IMR-90 (cell line): ENCODE measurements at regions not wholly inside any gene's neighbourhood (a gene's known extent, or its start where the extent isn't known, plus 50 kb on each side); places are given as distances from the start of the nearest gene placed in this dataset.

Experiments used
- ATAC-seq: fragments of 200-7000 bp; cut with Tn5 transposase; 2 replicates; pipeline ENCODE4 v1.9.1; 2020; ENCODE audit warnings: low read depth, mild to moderate bottlenecking, moderate library complexity
- BruUV-seq: library from RNA; stranded (reverse); fragments of 400-500 nt; replicated peaks from 2 replicates; lab custom pipeline; 2021; lab: Mats Ljungman, UMichigan
- CTCF ChIA-PET: fragments of 300-600 bp; formaldehyde crosslinking; extraction: SDS; loops from one replicate; lab custom pipeline; 2021; ENCODE audit warnings: antibody characterized with exemption; lab: Yijun Ruan, JAX
- POLR2A ChIA-PET: fragments of 300-600 bp; sonication (Branson Sonifier 250); formaldehyde crosslinking; loops from one replicate; lab custom pipeline; 2022; ENCODE audit warnings: antibody characterized with exemption; ENCODE audit not compliant: unreplicated experiment; lab: Charles Lee
- DNase-seq: peaks from one replicate; pipeline ENCODE4 v3.0.0; 2013
- H2AFZ ChIP-seq: replicated peaks from 2 replicates; pipeline ENCODE3; 2013; ENCODE audit warnings: low read length, mild to moderate bottlenecking; ENCODE audit not compliant: poor library complexity
- H2AK5ac ChIP-seq: 2 replicates; pipeline ENCODE4 v1.6.1; 2013; ENCODE audit warnings: low read depth, low read length, inconsistent platforms
- H2AK9ac ChIP-seq: replicated peaks from 2 replicates; pipeline ENCODE3; 2013; ENCODE audit warnings: mild to moderate bottlenecking, low read depth, low read length, moderate library complexity; ENCODE audit not compliant: poor library complexity
- H2BK120ac ChIP-seq: 2 replicates; pipeline ENCODE4 v1.6.1; 2013; ENCODE audit warnings: low read depth, low read length, inconsistent platforms
- H2BK15ac ChIP-seq: 3 replicates; pipeline ENCODE4 v1.6.1; 2013; ENCODE audit warnings: low read depth, low read length, inconsistent platforms
- H2BK20ac ChIP-seq: 2 replicates; pipeline ENCODE4 v1.6.1; 2013; ENCODE audit warnings: low read depth, mild to moderate bottlenecking, inconsistent platforms, low read length, moderate library complexity
- H2BK5ac ChIP-seq: 2 replicates; pipeline ENCODE4 v1.6.1; 2013; ENCODE audit warnings: mild to moderate bottlenecking, low read depth, low read length, inconsistent platforms; ENCODE audit not compliant: poor library complexity, severe bottlenecking
- H3K14ac ChIP-seq: replicated peaks from 2 replicates; pipeline ENCODE4 v1.6.1; 2013; ENCODE audit warnings: low read depth, low read length, inconsistent platforms
- H3K18ac ChIP-seq: 2 replicates; pipeline ENCODE4 v1.6.1; 2013; ENCODE audit warnings: low read depth, low read length, control low read depth
- H3K23ac ChIP-seq: 2 replicates; pipeline ENCODE4 v1.6.1; 2013; ENCODE audit warnings: low read depth, low read length, inconsistent platforms
- H3K27ac ChIP-seq: 2 replicates; pipeline ENCODE4 v1.5.1; 2013; ENCODE audit warnings: mild to moderate bottlenecking, control low read depth, low read length; ENCODE audit not compliant: insufficient read depth
- H3K27me3 ChIP-seq: 2 replicates; pipeline ENCODE4 v1.6.1; 2013; ENCODE audit warnings: low read length; ENCODE audit not compliant: control insufficient read depth, insufficient read depth
- H3K36me3 ChIP-seq: 2 replicates; pipeline ENCODE4 v1.6.1; 2013; ENCODE audit warnings: low read length, mixed read lengths; ENCODE audit not compliant: control insufficient read depth, insufficient read depth
- H3K4ac ChIP-seq: 2 replicates; pipeline ENCODE4 v1.6.1; 2013; ENCODE audit warnings: low read depth, low read length, inconsistent platforms
- H3K4me1 ChIP-seq: 2 replicates; pipeline ENCODE4 v1.6.1; 2013; ENCODE audit warnings: low read length, mixed read lengths; ENCODE audit not compliant: control insufficient read depth, insufficient read depth
- H3K4me2 ChIP-seq: 2 replicates; pipeline ENCODE4 v1.6.1; 2013; ENCODE audit warnings: low read depth, mild to moderate bottlenecking, control low read depth, low read length, moderate library complexity
- H3K4me3 ChIP-seq: 2 replicates; pipeline ENCODE4 v1.5.1; 2013; ENCODE audit warnings: low read depth, mild to moderate bottlenecking, control low read depth, low read length, moderate library complexity; ENCODE audit not compliant: insufficient read depth
- H3K56ac ChIP-seq: 2 replicates; pipeline ENCODE4 v1.6.1; 2013; ENCODE audit warnings: low read length, inconsistent platforms; ENCODE audit not compliant: insufficient read depth; ENCODE audit errors: extremely low read depth
- H3K79me1 ChIP-seq, 2 experiments: 2 replicates each; pipeline ENCODE4 v1.6.1; 2013; ENCODE audit warnings: low read length in 2 of 2, inconsistent platforms in 1 of 2, low read depth in 1 of 2
- H3K9ac ChIP-seq: 2 replicates; pipeline ENCODE4 v1.6.1; 2013; ENCODE audit warnings: low read depth, low read length, control low read depth
- H3K9me1 ChIP-seq: 2 replicates; pipeline ENCODE4 v1.6.1; 2013; ENCODE audit warnings: low read length, inconsistent platforms; ENCODE audit not compliant: insufficient read depth
- H3K9me3 ChIP-seq: 2 replicates; pipeline ENCODE4 v1.6.1; 2013; ENCODE audit warnings: low read length; ENCODE audit not compliant: control insufficient read depth, insufficient read depth
- H4K20me1 ChIP-seq: 2 replicates; pipeline ENCODE4 v1.6.1; 2013; ENCODE audit warnings: low read length, inconsistent platforms; ENCODE audit not compliant: insufficient read depth
- H4K5ac ChIP-seq: 2 replicates; pipeline ENCODE4 v1.6.1; 2013; ENCODE audit warnings: mild to moderate bottlenecking, low read depth, low read length, control low read depth
- H4K8ac ChIP-seq, 2 experiments: 2 replicates each; pipeline ENCODE4 v1.6.1; 2013; ENCODE audit warnings: low read depth in 2 of 2, low read length in 2 of 2, control low read depth in 1 of 2, inconsistent platforms in 1 of 2
- H4K91ac ChIP-seq: 2 replicates; pipeline ENCODE4 v1.6.1; 2013; ENCODE audit warnings: low read depth, low read length, inconsistent platforms; ENCODE audit not compliant: insufficient read depth
- BHLHE40 ChIP-seq: fragments of 150-350 bp; IDR thresholded peaks from 2 replicates; pipeline ENCODE4 v1.6.1; 2016; ENCODE audit warnings: mild to moderate bottlenecking, low read depth, low read length
- CEBPB ChIP-seq: IDR thresholded peaks from 2 replicates; pipeline ENCODE4 v1.6.1; 2012; ENCODE audit warnings: low read depth, low read length, improper control_type of control experiment
- CHD1 ChIP-seq: IDR thresholded peaks from 2 replicates; pipeline ENCODE4 v1.6.1; 2012; ENCODE audit warnings: low read depth, low read length, improper control_type of control experiment
- FOS ChIP-seq: fragments of 150-350 bp; IDR thresholded peaks from 2 replicates; pipeline ENCODE4 v1.6.1; 2016; ENCODE audit warnings: low read depth, low read length
- MAFK ChIP-seq: IDR thresholded peaks from 2 replicates; pipeline ENCODE4 v1.6.1; 2012; ENCODE audit warnings: low read depth, low read length, improper control_type of control experiment
- MAZ ChIP-seq: IDR thresholded peaks from 2 replicates; pipeline ENCODE4 v1.6.1; 2012; ENCODE audit warnings: low read depth, mild to moderate bottlenecking, low read length, improper control_type of control experiment, moderate library complexity, borderline replicate concordance
- MXI1 ChIP-seq: IDR thresholded peaks from 2 replicates; pipeline ENCODE4 v1.6.1; 2012; ENCODE audit warnings: low read depth, mild to moderate bottlenecking, low read length, moderate library complexity, borderline replicate concordance
- NFE2L2 ChIP-seq: fragments of 150-350 bp; IDR thresholded peaks from 2 replicates; pipeline ENCODE4 v1.6.1; 2016; ENCODE audit warnings: low read depth, mild to moderate bottlenecking, low read length
- RCOR1 ChIP-seq: IDR thresholded peaks from 2 replicates; pipeline ENCODE4 v1.6.1; 2012; ENCODE audit warnings: mild to moderate bottlenecking, low read length, improper control_type of control experiment; ENCODE audit not compliant: insufficient replicate concordance
- RFX5 ChIP-seq: IDR thresholded peaks from 2 replicates; pipeline ENCODE4 v1.8.0; 2012; ENCODE audit warnings: low read depth, mild to moderate bottlenecking, low read length, moderate library complexity
- USF2 ChIP-seq: fragments of 150-350 bp; IDR thresholded peaks from 2 replicates; pipeline ENCODE4 v1.6.1; 2017; ENCODE audit warnings: mild to moderate bottlenecking, antibody characterized with exemption, low read length, low read depth
- WGBS, 2 experiments: methylation state at CpG; one replicate each; pipeline versions ENCODE4 v1.1.5 to v1.1.7; 2013; ENCODE audit warnings: missing lambda C conversion rate in 2 of 2; ENCODE audit not compliant: insufficient read length in 1 of 2; ENCODE audit errors: extremely low coverage in 2 of 2; 5-methylcytosine and 5-hydroxymethylcytosine counted together
- dilution Hi-C: fragments of 300-500 bp; cut with HindIII; formaldehyde crosslinking; loops from one replicate; pipeline ENCODE4 v1.14.3; 2018; ENCODE audit warnings: low sequenced_read_pairs; ENCODE audit not compliant: unreplicated experiment
- in situ Hi-C: fragments of 300-500 bp; cut with MboI; formaldehyde crosslinking; loops from 3 replicates; pipeline ENCODE4 v1.14.3; 2019; ENCODE audit warnings: low sequenced_read_pairs, inconsistent platforms, mixed read lengths
- intact Hi-C: fragments of 100-400 bp; cut with micrococcal nuclease; formaldehyde crosslinking; loops from 2 replicates; pipeline ENCODE4 v1.10.0; 2022

- no peaks in the 10 kb centered on the region for H4K20me1 ChIP-seq
- dilution Hi-C loops (no loop called here), intact Hi-C loops (no loop called here), in situ Hi-C loops (no loop called here)
- no peak overlapping the region for H3K23ac ChIP-seq
- no TSS peak for BruUV-seq
- no peak overlapping the region for H4K5ac ChIP-seq
- no peaks in the 10 kb centered on the region for H3K9me1 ChIP-seq
- H4K8ac ChIP-seq: no peak overlapping the region
- H2AK5ac ChIP-seq: no peak overlapping the region
- H3K79me1 ChIP-seq: no peaks in the 10 kb centered on the region
- no peak overlapping the region for H3K27ac ChIP-seq
- no peak overlapping the region for H3K14ac ChIP-seq
- WGBS, 2 experiments: 83% methylated on average over 3 of the region's 7 CpGs; no CpG with 5 or more reads in 1 of the 2 experiments
- H3K27me3 ChIP-seq: no peaks in the 10 kb centered on the region
- no peak for ATAC-seq
- POLR2A ChIA-PET: no interaction called here
- no peak overlapping the region for H3K18ac ChIP-seq
- H4K91ac ChIP-seq: no peak overlapping the region
- H3K9me3 ChIP-seq: peaks cover 47% of the 10 kb centered on the region
- no peaks in the 10 kb centered on the region for H3K4me1 ChIP-seq
- no peak overlapping the region for H3K4me2 ChIP-seq
- H2AK9ac ChIP-seq: no peak overlapping the region
- no peak overlapping the region for H3K4ac ChIP-seq
- no peak overlapping the region for H3K9ac ChIP-seq
- TF ChIP-seq NFE2L2 (no peak), RFX5 (no peak), FOS (no peak), RCOR1 (no peak), CEBPB (no peak), MXI1 (no peak), CHD1 (no peak), MAFK (no peak), BHLHE40 (no peak), USF2 (no peak), MAZ (no peak)
- H2BK5ac ChIP-seq: no peak overlapping the region
- DNase-seq: no peak
- CTCF ChIA-PET: no interaction called here
- no peak overlapping the region for H2BK15ac ChIP-seq
- H2AFZ ChIP-seq: no peak overlapping the region
- H3K4me3 ChIP-seq: no peak overlapping the region
- no peak overlapping the region for H2BK20ac ChIP-seq
- H3K56ac ChIP-seq: no peak overlapping the region
- no peaks in the 10 kb centered on the region for H3K36me3 ChIP-seq
- H2BK120ac ChIP-seq: no peak overlapping the region
Measured at GRCh38 chr6:169859401-169859977, 108.1 kb downstream of the ERMARD start.
